ENCODE measurements at regions not wholly inside any gene's neighbourhood (a gene's known extent, or its start where the extent isn't known, plus 50 kb on each side); places are given as distances from the start of the nearest gene placed in this dataset.

- no peak for TF ChIP-seq CTCF (IDR thresholded peaks at IDR 0.05; ENCODE audit: insufficient read depth, low read length)
- DNase-seq (ENCODE audit: low read depth) = no peak
- no peak overlapping the region for H3K4me3 ChIP-seq (ENCODE audit: low read depth, low read length)
These were observed 384.3 kb downstream of the ADAMTS20 start for GRCh38 chr12:43167691-43168090.

DNA sequence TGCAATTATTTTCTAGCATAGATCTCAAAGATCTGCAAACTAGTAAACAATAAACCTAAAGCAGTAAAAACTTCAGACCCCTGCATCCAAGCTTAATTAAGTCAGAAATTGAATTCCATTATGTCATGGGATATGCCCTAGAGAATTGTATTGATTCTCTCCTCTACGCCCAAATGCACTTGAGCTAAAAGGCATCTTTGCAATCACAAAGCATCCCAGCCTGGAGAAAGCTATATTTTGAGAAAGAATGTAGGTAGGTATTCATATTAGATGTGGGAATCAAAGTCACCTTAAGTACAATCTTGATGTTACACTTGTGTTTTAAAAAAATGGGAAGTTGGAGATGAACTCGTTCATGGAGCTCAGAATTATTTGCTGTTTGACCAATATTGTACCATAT, 386.7 kb downstream of the ADAMTS20 start:
- TF ChIP-seq CTCF (IDR thresholded peaks at IDR 0.05; ENCODE audit: insufficient read depth, low read length) = no peak
- no peak for DNase-seq (ENCODE audit: low read depth)
- H3K4me3 ChIP-seq (ENCODE audit: low read depth, low read length) = no peak overlapping the region

GRCh38 chr12:43162138-43162537, 389.9 kb downstream of the ADAMTS20 start:
- no peak overlapping the region for H3K4me3 ChIP-seq (ENCODE audit: low read depth, low read length)
- DNase-seq (ENCODE audit: low read depth) = no peak
- no peak for TF ChIP-seq CTCF (IDR thresholded peaks at IDR 0.05; ENCODE audit: insufficient read depth, low read length)

DNA sequence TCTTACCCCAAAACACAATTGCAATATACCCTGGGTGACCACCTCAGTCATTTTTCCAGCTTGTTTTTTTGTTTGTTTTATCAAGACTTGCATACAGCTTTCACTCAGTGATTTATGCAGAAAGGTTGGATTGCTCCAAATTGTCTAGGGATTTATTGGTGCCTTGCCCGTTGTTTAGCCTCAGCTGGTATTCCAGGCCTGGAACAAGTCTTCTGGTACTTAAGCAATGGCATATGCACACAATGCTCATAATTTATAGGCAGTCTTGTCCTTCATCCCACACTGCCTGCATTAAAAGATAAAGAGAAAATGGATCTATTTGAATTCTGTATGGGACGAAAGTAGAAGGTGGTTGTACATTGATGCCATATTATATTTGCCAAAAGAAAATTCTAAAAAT, 392.5 kb downstream of the ADAMTS20 start:
- no peak overlapping the region for H3K4me3 ChIP-seq (ENCODE audit: low read depth, low read length)
- DNase-seq (ENCODE audit: low read depth) = peak; percentile 7
- no peak for TF ChIP-seq CTCF (IDR thresholded peaks at IDR 0.05; ENCODE audit: insufficient read depth, low read length)

GRCh38 chr12:43158126-43158525, 393.9 kb downstream of the ADAMTS20 start:
- TF ChIP-seq CTCF (IDR thresholded peaks at IDR 0.05; ENCODE audit: insufficient read depth, low read length) = no peak
- no peak overlapping the region for H3K4me3 ChIP-seq (ENCODE audit: low read depth, low read length)
- no peak for DNase-seq (ENCODE audit: low read depth)

- no peak for DNase-seq (ENCODE audit: low read depth)
- no peak for TF ChIP-seq CTCF (IDR thresholded peaks at IDR 0.05; ENCODE audit: insufficient read depth, low read length)
- H3K4me3 ChIP-seq (ENCODE audit: low read depth, low read length) = no peak overlapping the region
These were observed 396.6 kb downstream of the ADAMTS20 start for GRCh38 chr12:43155376-43155775.

GRCh38 chr12:43154498-43155045, 397.4 kb downstream of the ADAMTS20 start:
- no peak for TF ChIP-seq CTCF (IDR thresholded peaks at IDR 0.05; ENCODE audit: insufficient read depth, low read length)
- DNase-seq (ENCODE audit: low read depth) = no peak
- H3K4me3 ChIP-seq (ENCODE audit: low read depth, low read length) = no peak overlapping the region
